ENCODE measurements at regions not wholly inside any gene's neighbourhood (a gene's known extent, or its start where the extent isn't known, plus 50 kb on each side); places are given as distances from the start of the nearest gene placed in this dataset.

GRCh38 chr13:109390391-109390790, 396.0 kb downstream of the IRS2 start:
- H3K9me3 Mint-ChIP-seq = peaks cover 5% of the 10 kb centered on the region
- H3K36me3 Mint-ChIP-seq = no peaks in the 10 kb centered on the region
- H3K4me3 Mint-ChIP-seq = no peak overlapping the region
- no peak overlapping the region for H3K27ac Mint-ChIP-seq
- DNase-seq (ENCODE audit: extremely low spot score, unreplicated experiment) = no peak
- H3K27me3 Mint-ChIP-seq = peaks cover 3% of the 10 kb centered on the region
- H3K4me1 Mint-ChIP-seq (ENCODE audit: unreplicated experiment) = no peaks in the 10 kb centered on the region
- TF ChIP-seq CTCF (conservative IDR thresholded peaks at IDR 0.05) = no peak

GRCh38 chr13:109389892-109390345, 396.5 kb downstream of the IRS2 start:
- Mint-ChIP-seq H3K36me3 (no peaks in the 10 kb centered on the region), H3K27me3 (peaks cover 3% of the 10 kb centered on the region), H3K4me1 (ENCODE audit: unreplicated experiment) (no peaks in the 10 kb centered on the region), H3K9me3 (peaks cover 5% of the 10 kb centered on the region), H3K4me3 (no peak overlapping the region), H3K27ac (no peak overlapping the region)
- no peak for TF ChIP-seq CTCF (conservative IDR thresholded peaks at IDR 0.05)
- no peak for DNase-seq (ENCODE audit: extremely low spot score, unreplicated experiment)

- no peak overlapping the region for H3K27ac Mint-ChIP-seq
- peaks cover 3% of the 10 kb centered on the region for H3K27me3 Mint-ChIP-seq
- no peak overlapping the region for H3K4me3 Mint-ChIP-seq
- no peak for DNase-seq (ENCODE audit: extremely low spot score, unreplicated experiment)
- no peaks in the 10 kb centered on the region for H3K36me3 Mint-ChIP-seq
- H3K4me1 Mint-ChIP-seq (ENCODE audit: unreplicated experiment) = no peaks in the 10 kb centered on the region
- peaks cover 5% of the 10 kb centered on the region for H3K9me3 Mint-ChIP-seq
- no peak for TF ChIP-seq CTCF (conservative IDR thresholded peaks at IDR 0.05)
Observed at GRCh38 chr13:109389456-109389855, 396.9 kb downstream of the IRS2 start.

- Mint-ChIP-seq H3K9me3 (no peaks in the 10 kb centered on the region), H3K4me3 (no peak overlapping the region), H3K27ac (no peak overlapping the region), H3K27me3 (peaks cover 3% of the 10 kb centered on the region), H3K36me3 (no peaks in the 10 kb centered on the region), H3K4me1 (ENCODE audit: unreplicated experiment) (no peaks in the 10 kb centered on the region)
- TF ChIP-seq CTCF (conservative IDR thresholded peaks at IDR 0.05) = no peak
- no peak for DNase-seq (ENCODE audit: extremely low spot score, unreplicated experiment)
Observed at GRCh38 chr13:109387471-109387870, 398.9 kb downstream of the IRS2 start.

- DNase-seq (ENCODE audit: extremely low spot score, unreplicated experiment) = no peak
- Mint-ChIP-seq H3K9me3 (no peaks in the 10 kb centered on the region), H3K27ac (no peak overlapping the region), H3K27me3 (no peaks in the 10 kb centered on the region), H3K36me3 (no peaks in the 10 kb centered on the region), H3K4me3 (no peak overlapping the region), H3K4me1 (ENCODE audit: unreplicated experiment) (no peaks in the 10 kb centered on the region)
- TF ChIP-seq CTCF (conservative IDR thresholded peaks at IDR 0.05) = no peak
Observed at GRCh38 chr13:109385242-109385560, 401.2 kb downstream of the IRS2 start.

All from type B pancreatic cell (in vitro differentiated cells).